ENCODE measurements at regions not wholly inside any gene's neighbourhood (a gene's known extent, or its start where the extent isn't known, plus 50 kb on each side); places are given as distances from the start of the nearest gene placed in this dataset.

- Histone ChIP-seq H3K36me3 (no peaks in the 10 kb centered on the region), H3K4me1 (ENCODE audit: control insufficient read depth in 1 of 2, low read depth in 2 of 2) (no peaks in the 10 kb centered on the region), H3K27me3 (replicated peaks; ENCODE audit: insufficient read depth) (no peaks in the 10 kb centered on the region), H3K9me3 (no peaks in the 10 kb centered on the region), H3K27ac (no peak overlapping the region), H3K4me3 (no peak overlapping the region)
- ATAC-seq (ENCODE audit: insufficient number of reproducible peaks, low FRiP score, low read depth) (no peak), DNase-seq (ENCODE audit: low spot score) (no peak)
- TF ChIP-seq CTCF (IDR thresholded peaks at IDR 0.05) = no peak
These were observed 1009.6 kb upstream of the PCDH7 start for GRCh38 chr4:29710519-29710918.

- H3K4me1 ChIP-seq (ENCODE audit: control insufficient read depth in 1 of 2, low read depth in 2 of 2) = no peaks in the 10 kb centered on the region
- ATAC-seq (ENCODE audit: insufficient number of reproducible peaks, low FRiP score, low read depth) = no peak
- H3K27ac ChIP-seq = no peak overlapping the region
These were observed 1008.9 kb upstream of the PCDH7 start for GRCh38 chr4:29711226-29711625.

GRCh38 chr4:29717287-29718057 lies 1002.7 kb upstream of the PCDH7 start:
- no peak for TF ChIP-seq CTCF (IDR thresholded peaks at IDR 0.05)
- no peak overlapping the region for H3K27ac ChIP-seq
- H3K9me3 ChIP-seq = no peaks in the 10 kb centered on the region
- no peaks in the 10 kb centered on the region for H3K27me3 ChIP-seq (replicated peaks; ENCODE audit: insufficient read depth)
- no peaks in the 10 kb centered on the region for H3K36me3 ChIP-seq
- no peaks in the 10 kb centered on the region for H3K4me1 ChIP-seq (ENCODE audit: control insufficient read depth in 1 of 2, low read depth in 2 of 2)
- H3K4me3 ChIP-seq = no peak overlapping the region
- DNase-seq (ENCODE audit: low spot score) = no peak
- no peak for ATAC-seq (ENCODE audit: insufficient number of reproducible peaks, low FRiP score, low read depth)

More at GRCh38 chr4:29711226-29711625, 1008.9 kb upstream of the PCDH7 start:
- no peak for DNase-seq (ENCODE audit: low spot score)
- Histone ChIP-seq H3K27me3 (replicated peaks; ENCODE audit: insufficient read depth) (no peaks in the 10 kb centered on the region), H3K9me3 (no peaks in the 10 kb centered on the region), H3K36me3 (no peaks in the 10 kb centered on the region), H3K4me3 (no peak overlapping the region)
- TF ChIP-seq CTCF (IDR thresholded peaks at IDR 0.05) = no peak

DNA sequence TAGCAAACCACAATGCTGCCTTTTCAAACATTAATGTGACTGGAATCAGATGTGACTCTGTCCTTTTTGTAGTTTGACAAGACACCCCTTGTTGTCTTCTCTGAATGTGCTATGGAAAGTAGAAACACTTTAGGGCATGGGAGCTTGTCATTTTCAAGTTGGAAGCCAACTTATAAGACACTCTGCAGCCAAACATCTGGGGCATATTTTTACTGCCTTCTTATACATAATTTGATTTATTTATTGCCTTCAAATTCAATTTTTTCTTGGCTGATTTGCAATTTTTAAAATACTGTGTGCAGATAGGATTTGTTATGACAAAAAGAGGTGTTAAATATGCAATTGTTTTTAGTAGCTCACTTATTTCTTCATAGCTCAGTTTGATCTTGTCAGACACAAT lies 1002.0 kb upstream of the PCDH7 start:
- no peak for ATAC-seq (ENCODE audit: insufficient number of reproducible peaks, low FRiP score, low read depth)
- H3K4me1 ChIP-seq (ENCODE audit: control insufficient read depth in 1 of 2, low read depth in 2 of 2) = no peaks in the 10 kb centered on the region

DNA sequence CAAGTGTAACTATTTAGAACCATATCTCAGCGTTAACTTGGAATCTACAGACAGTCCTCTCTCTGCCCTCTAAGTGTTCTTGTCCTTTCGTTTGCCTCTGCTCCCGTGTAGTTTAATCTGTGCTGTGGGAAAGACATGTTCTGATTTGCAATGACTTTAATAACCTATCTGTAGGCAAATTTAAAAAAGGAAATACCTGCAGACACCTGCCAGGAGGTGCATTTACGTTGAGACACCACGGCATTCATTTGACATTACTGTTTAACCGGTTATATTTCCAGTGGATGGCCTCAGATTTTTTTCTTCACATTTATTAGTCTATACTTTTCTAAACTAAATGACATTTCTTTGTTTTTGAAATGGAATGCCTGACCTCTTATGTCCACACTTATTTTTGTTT lies 997.9 kb upstream of the PCDH7 start:
- DNase-seq (ENCODE audit: low spot score) = no peak
- Histone ChIP-seq H3K36me3 (no peaks in the 10 kb centered on the region), H3K9me3 (no peaks in the 10 kb centered on the region), H3K27me3 (replicated peaks; ENCODE audit: insufficient read depth) (no peaks in the 10 kb centered on the region), H3K4me1 (ENCODE audit: control insufficient read depth in 1 of 2, low read depth in 2 of 2) (no peaks in the 10 kb centered on the region), H3K27ac (no peak overlapping the region), H3K4me3 (no peak overlapping the region)
- no peak for TF ChIP-seq CTCF (IDR thresholded peaks at IDR 0.05)
- ATAC-seq (ENCODE audit: insufficient number of reproducible peaks, low FRiP score, low read depth) = no peak

More for the DNA sequence above, 1002.0 kb upstream of the PCDH7 start:
- no peak overlapping the region for H3K27ac ChIP-seq
- H3K4me3 ChIP-seq = no peak overlapping the region
- TF ChIP-seq CTCF (IDR thresholded peaks at IDR 0.05) = no peak
- no peak for DNase-seq (ENCODE audit: low spot score)
- H3K36me3 ChIP-seq = no peaks in the 10 kb centered on the region
- H3K9me3 ChIP-seq = no peaks in the 10 kb centered on the region
- H3K27me3 ChIP-seq (replicated peaks; ENCODE audit: insufficient read depth) = no peaks in the 10 kb centered on the region

Measured in thoracic aorta (tissue), 2 donors.